Skeletal muscle tissue (tissue), 3 donors: ENCODE measurements at regions not wholly inside any gene's neighbourhood (a gene's known extent, or its start where the extent isn't known, plus 50 kb on each side); places are given as distances from the start of the nearest gene placed in this dataset.
"Not testable (repeated sequence)": the region's sequence is repeated elsewhere in the genome, so short reads cannot be mapped to it uniquely, and the experiment has no call there.

Experiments
- H3K27ac ChIP-seq: one replicate; pipeline ENCODE4 v1.7.0; 2013; ENCODE audit warnings: mild to moderate bottlenecking, low read depth, low read length, inconsistent platforms
- H3K27me3 ChIP-seq, 3 donors: one replicate each; pipeline ENCODE4 v1.7.0; 2013; ENCODE audit warnings: low read length in 3 of 3; ENCODE audit not compliant: control insufficient read depth in 3 of 3, insufficient read depth in 3 of 3
- H3K36me3 ChIP-seq, 3 donors: one replicate each; pipeline ENCODE4 v1.7.0; 2013; ENCODE audit warnings: low read length in 3 of 3; ENCODE audit not compliant: control insufficient read depth in 3 of 3, insufficient read depth in 3 of 3
- H3K4me1 ChIP-seq, 3 donors: one replicate each; pipeline ENCODE4 v1.7.0; 2013; ENCODE audit warnings: low read length in 3 of 3, mild to moderate bottlenecking in 3 of 3; ENCODE audit not compliant: control insufficient read depth in 3 of 3, insufficient read depth in 3 of 3
- H3K4me3 ChIP-seq, 3 donors: one replicate each; pipeline ENCODE4 v1.7.0; 2013; ENCODE audit warnings: low read length in 3 of 3
- H3K9ac ChIP-seq, 3 donors: one replicate each; pipeline ENCODE4 v1.7.0; 2013; ENCODE audit warnings: low read length in 3 of 3, mild to moderate bottlenecking in 3 of 3, moderate library complexity in 2 of 3, low read depth in 1 of 3
- H3K9me3 ChIP-seq, 3 donors: one replicate each; pipeline ENCODE4 v1.7.0; 2013; ENCODE audit warnings: low read length in 3 of 3; ENCODE audit not compliant: control insufficient read depth in 3 of 3
- donor health status: Osteomylitis.

DNA sequence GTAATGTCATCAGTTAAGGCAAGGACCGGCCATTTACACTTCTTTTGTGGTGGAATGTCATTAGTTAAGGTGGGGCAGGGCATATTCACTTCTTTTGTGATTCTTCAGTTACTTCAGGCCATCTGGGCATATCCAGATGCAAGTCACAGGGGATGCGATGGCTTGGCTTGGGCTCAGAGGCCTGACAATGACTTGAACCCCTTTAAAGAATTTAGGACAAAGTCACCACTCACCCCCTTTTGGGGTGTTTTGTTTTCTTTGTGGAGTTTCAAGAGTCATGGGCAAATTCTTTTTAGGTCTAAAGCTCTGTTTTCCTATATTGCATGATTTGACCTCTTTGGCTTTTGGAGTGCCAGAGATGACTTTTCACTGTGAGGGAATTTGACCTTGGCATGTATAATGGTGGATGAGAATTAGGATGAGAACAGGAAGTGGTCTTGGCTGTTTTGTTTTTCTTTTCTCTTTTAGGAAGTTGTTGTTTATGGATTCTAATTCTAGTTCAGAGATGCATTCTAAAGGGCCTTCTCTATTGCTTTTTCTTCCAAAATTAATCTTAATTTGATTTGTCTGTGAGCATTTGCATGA lies 385.3 kb downstream of the KIF20B start:
- not testable (repeated sequence) for H3K4me3 ChIP-seq, H3K27ac ChIP-seq, H3K27me3 ChIP-seq, H3K9ac ChIP-seq, H3K4me1 ChIP-seq, H3K9me3 ChIP-seq, H3K36me3 ChIP-seq

DNA sequence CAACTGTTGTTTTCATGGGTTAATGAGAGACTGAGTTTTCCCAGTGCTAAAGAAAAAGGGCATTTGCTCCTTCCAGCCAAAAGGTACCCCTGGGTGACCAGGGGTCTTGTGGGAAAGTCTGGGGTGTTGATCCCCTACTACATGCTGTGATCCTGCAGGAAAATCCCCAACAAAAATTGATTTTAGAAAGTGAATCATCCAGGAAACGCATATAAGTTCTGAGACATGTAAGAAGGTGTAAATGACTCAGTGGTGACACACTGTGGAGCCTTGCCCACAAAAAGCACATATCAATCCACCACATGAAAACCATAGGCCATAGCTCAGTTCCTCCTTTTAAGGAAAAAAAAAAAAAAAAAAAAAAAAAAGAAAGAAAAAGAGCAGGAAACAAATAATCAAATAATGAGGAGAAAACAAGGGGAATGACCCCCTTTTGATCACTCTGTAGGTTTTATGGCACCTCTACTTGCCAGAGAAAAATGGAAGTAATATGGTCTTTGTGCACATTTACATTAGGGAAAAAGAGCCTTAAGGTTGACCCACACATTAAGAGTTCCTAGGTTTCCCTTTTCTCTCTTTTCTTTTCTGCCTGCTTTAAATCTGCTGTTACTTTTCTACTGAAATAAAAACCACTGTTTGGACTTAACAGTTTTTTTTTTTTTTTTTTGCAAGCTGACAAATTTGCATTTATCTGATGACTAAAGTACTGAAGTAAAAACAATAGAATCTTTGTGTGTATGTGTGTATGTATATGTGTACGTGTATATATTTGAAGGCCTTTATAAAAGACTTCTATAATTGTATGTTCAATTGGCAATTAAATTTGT lies 386.0 kb downstream of the KIF20B start:
- H3K27ac ChIP-seq: no peak overlapping the region
- H3K36me3 ChIP-seq: no peaks in the 10 kb centered on the region
- H3K4me1 ChIP-seq: no peaks in the 10 kb centered on the region
- H3K9ac ChIP-seq: no peak overlapping the region
- no peak overlapping the region for H3K4me3 ChIP-seq
- H3K27me3 ChIP-seq: no peaks in the 10 kb centered on the region
- H3K9me3 ChIP-seq: no peaks in the 10 kb centered on the region

DNA sequence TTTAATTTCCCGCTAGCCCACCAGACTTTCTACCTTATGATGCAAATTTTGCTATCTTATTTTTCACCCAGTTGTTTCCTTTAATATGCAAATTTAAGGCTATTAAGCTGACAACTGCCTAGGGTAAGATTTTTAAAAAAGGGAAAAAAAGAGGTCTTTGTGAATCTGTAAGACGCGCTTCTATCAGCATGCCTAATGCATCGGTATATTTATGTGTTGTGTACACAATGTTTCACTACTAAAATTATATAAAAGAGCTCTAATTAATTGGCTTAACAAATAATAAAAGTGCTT lies 386.6 kb downstream of the KIF20B start:
- no peaks in the 10 kb centered on the region for H3K9me3 ChIP-seq
- no peak overlapping the region for H3K4me3 ChIP-seq
- no peaks in the 10 kb centered on the region for H3K36me3 ChIP-seq
- H3K4me1 ChIP-seq: no peaks in the 10 kb centered on the region
- no peak overlapping the region for H3K9ac ChIP-seq
- H3K27ac ChIP-seq: no peak overlapping the region
- H3K27me3 ChIP-seq: no peaks in the 10 kb centered on the region

DNA sequence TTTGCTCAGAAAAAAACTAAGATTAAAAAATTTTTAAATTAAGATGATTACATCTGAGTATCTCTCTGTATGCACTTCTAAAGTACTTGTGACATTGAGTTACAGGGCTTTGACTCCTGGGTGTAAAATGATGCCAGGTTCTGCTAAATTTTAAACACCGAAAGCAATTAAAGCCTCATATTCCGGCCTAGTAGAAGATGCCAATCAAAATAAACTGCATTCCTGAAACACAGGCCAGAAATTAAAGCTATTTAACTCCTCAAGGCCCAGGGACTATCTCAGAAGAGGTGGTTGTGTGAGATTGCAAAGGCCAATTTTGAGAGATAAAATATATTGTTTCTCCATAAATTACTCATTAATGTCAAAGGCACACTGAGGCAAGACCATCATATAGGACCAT lies 388.3 kb downstream of the KIF20B start:
- H3K4me3 ChIP-seq: no peak overlapping the region
- H3K9ac ChIP-seq: no peak overlapping the region
- H3K27ac ChIP-seq: no peak overlapping the region
- H3K27me3 ChIP-seq: no peaks in the 10 kb centered on the region
- H3K9me3 ChIP-seq: no peaks in the 10 kb centered on the region
- no peaks in the 10 kb centered on the region for H3K36me3 ChIP-seq
- H3K4me1 ChIP-seq: no peaks in the 10 kb centered on the region

- no peak overlapping the region for H3K9ac ChIP-seq
- H3K4me1 ChIP-seq: no peaks in the 10 kb centered on the region
Measured at GRCh38 chr10:90096196-90096595, 394.8 kb downstream of the KIF20B start.

DNA sequence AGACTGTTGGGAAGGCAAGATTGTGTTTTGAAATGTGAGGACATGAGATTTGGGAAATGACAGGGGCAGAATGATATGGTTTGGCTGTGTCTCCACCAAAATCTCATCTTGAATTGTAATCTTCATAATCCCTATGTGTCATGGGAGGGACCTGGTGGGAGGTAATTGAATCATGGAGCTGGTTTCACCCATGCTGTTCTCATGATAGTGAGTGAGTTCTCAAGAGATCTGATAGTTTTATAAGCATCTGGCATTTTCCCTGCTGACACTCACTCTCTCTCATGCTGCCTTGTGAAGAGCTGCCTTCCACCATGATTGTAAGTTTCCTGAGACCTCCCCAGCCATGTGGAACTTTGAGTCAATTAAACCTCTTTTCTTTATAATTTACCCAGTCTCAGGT lies 406.2 kb downstream of the KIF20B start:
- H3K27ac ChIP-seq, H3K4me3 ChIP-seq, H3K27me3 ChIP-seq, H3K4me1 ChIP-seq, H3K36me3 ChIP-seq, H3K9ac ChIP-seq, H3K9me3 ChIP-seq: not testable (repeated sequence)

More at GRCh38 chr10:90096196-90096595, 394.8 kb downstream of the KIF20B start:
- no peaks in the 10 kb centered on the region for H3K9me3 ChIP-seq
- H3K27me3 ChIP-seq: no peaks in the 10 kb centered on the region
- no peaks in the 10 kb centered on the region for H3K36me3 ChIP-seq
- no peak overlapping the region for H3K4me3 ChIP-seq
- H3K27ac ChIP-seq: no peak overlapping the region

- Histone ChIP-seq H3K9me3 (no peaks in the 10 kb centered on the region), H3K4me3 (no peak overlapping the region), H3K36me3 (no peaks in the 10 kb centered on the region), H3K27ac (no peak overlapping the region), H3K27me3 (no peaks in the 10 kb centered on the region), H3K4me1 (no peaks in the 10 kb centered on the region), H3K9ac (no peak overlapping the region)
Measured at GRCh38 chr10:90111671-90112070, 410.3 kb downstream of the KIF20B start.

DNA sequence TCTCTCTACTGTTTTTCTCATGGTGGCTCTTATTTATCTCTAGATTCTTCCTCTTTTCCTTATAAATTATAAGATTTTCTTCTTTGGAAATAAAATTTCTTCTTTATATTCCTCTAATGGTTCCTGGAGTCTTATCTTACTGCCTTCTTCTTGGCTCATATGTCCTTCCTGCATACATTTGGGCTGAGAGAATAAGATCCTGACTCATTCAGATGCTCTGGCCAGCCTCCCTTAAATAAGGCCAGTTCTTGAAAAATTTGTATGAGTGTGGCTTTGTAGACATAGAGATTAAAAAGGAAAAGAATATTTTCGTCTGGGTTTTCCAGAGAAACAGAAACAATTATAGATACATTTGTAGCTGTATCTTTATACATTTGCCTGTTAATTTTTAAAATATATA lies 411.3 kb downstream of the KIF20B start:
- Histone ChIP-seq H3K36me3 (no peaks in the 10 kb centered on the region), H3K27ac (no peak overlapping the region), H3K9ac (no peak overlapping the region), H3K4me3 (no peak overlapping the region), H3K4me1 (no peaks in the 10 kb centered on the region), H3K27me3 (no peaks in the 10 kb centered on the region), H3K9me3 (no peaks in the 10 kb centered on the region)

DNA sequence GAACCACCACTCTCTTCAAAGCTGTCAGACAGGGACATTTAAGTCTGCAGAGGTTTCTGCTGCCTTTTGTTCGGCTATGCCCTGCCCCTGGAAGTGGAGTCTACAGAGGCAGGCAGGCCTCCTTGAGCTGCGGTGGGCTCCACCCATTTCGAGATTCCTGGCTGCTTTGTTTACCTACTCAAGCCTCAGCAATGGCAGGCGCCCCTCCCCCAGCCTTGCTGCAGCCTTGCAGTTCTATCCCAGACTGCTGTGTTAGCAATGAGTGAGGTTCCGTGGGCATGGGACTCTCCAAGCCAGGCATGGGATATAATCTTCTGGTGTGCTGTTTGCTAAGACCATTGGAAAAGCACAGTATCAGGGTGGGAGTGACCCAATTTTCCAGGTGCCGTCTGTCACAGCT lies 417.2 kb downstream of the KIF20B start:
- not testable (repeated sequence) for H3K27ac ChIP-seq, H3K27me3 ChIP-seq, H3K9me3 ChIP-seq, H3K4me3 ChIP-seq, H3K4me1 ChIP-seq, H3K9ac ChIP-seq, H3K36me3 ChIP-seq

DNA sequence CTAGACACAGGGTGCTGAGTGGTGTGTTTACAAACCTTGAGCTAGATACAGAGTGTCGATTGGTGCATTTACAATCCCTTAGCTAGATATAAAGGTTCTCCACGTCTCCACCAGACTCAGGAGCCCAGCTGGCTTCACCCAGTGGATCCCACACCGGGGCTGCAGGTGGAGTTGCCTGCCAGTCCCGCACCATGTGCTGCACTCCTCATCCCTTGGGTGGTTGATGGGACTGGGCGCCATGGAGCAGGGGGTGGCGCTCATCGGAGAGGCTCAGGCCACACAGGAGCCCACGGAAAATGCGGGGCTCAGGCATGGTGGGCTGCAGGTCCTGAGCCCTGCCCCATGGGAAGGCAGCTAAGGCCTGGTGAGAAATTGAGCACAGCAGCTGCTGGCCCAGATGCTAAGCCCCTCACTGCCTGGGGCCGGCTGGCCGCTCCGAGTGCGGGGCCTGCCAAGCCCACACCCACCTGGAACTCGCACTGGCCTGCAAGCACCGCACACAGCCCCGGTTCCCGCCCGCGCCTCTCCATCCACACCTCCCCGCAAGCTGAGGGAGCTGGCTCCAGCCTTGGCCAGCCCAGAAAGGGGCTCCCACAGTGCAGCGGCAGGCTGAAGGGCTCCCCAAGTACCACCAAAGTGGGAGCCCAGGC lies 418.4 kb downstream of the KIF20B start:
- not testable (repeated sequence) for H3K9ac ChIP-seq, H3K4me3 ChIP-seq, H3K4me1 ChIP-seq, H3K36me3 ChIP-seq, H3K27me3 ChIP-seq, H3K27ac ChIP-seq, H3K9me3 ChIP-seq
